Fibroblast of skin of left biceps (primary cell): ENCODE measurements at regions not wholly inside any gene's neighbourhood (a gene's known extent, or its start where the extent isn't known, plus 50 kb on each side); places are given as distances from the start of the nearest gene placed in this dataset.

Experiments
- DNase-seq, 2 experiments: peaks; one replicate each; pipeline ENCODE4 v3.0.0-alpha.2; 2013; ENCODE audit warnings: low read depth in 2 of 2

- peak; percentile 22 to 27 for DNase-seq
Observed at GRCh38 chr10:7027913-7028808, 382.7 kb downstream of the SFMBT2 start.

GRCh38 chr10:7027237-7027912 lies 383.5 kb downstream of the SFMBT2 start:
- no peak for DNase-seq

GRCh38 chr10:7026818-7027217 lies 384.0 kb downstream of the SFMBT2 start:
- no peak for DNase-seq

GRCh38 chr10:7025296-7025695 lies 385.5 kb downstream of the SFMBT2 start:
- DNase-seq, result no peak

GRCh38 chr10:7015457-7015856 lies 395.4 kb downstream of the SFMBT2 start:
- no peak for DNase-seq

- no peak for DNase-seq
Observed at GRCh38 chr10:7014721-7015120, 396.1 kb downstream of the SFMBT2 start.

GRCh38 chr10:7011994-7012393 lies 398.8 kb downstream of the SFMBT2 start:
- DNase-seq, result no peak

- no peak for DNase-seq
Observed at GRCh38 chr10:7008645-7009044, 402.2 kb downstream of the SFMBT2 start.

- no peak for DNase-seq
Observed at GRCh38 chr10:7007600-7008190, 403.1 kb downstream of the SFMBT2 start.

GRCh38 chr10:7006566-7006965 lies 404.3 kb downstream of the SFMBT2 start:
- no peak for DNase-seq

- no peak for DNase-seq
Observed at GRCh38 chr10:7003831-7004395, 406.9 kb downstream of the SFMBT2 start.

GRCh38 chr10:7000061-7000460 lies 410.8 kb downstream of the SFMBT2 start:
- no peak for DNase-seq

- no peak for DNase-seq
Observed at GRCh38 chr10:6999232-6999925, 411.5 kb downstream of the SFMBT2 start.

GRCh38 chr10:6997509-6997908 lies 413.3 kb downstream of the SFMBT2 start:
- no peak for DNase-seq

- DNase-seq, result no peak
Observed at GRCh38 chr10:6996431-6996830, 414.4 kb downstream of the SFMBT2 start.

- DNase-seq, result peak; percentile 19
Observed at GRCh38 chr10:6995831-6996230, 415.0 kb downstream of the SFMBT2 start.

- peak; percentile 50 to 59 for DNase-seq
Observed at GRCh38 chr10:6995341-6995740, 415.3 kb upstream of the PRKCQ start.

GRCh38 chr10:6990891-6991290 lies 410.8 kb upstream of the PRKCQ start:
- DNase-seq, result no peak

GRCh38 chr10:6988654-6989053 lies 408.6 kb upstream of the PRKCQ start:
- DNase-seq, result no peak

GRCh38 chr10:6987536-6987945 lies 407.5 kb upstream of the PRKCQ start:
- no peak for DNase-seq

- no peak for DNase-seq
Observed at GRCh38 chr10:6986927-6987326, 406.9 kb upstream of the PRKCQ start.

- DNase-seq, result no peak
Observed at GRCh38 chr10:6985644-6986043, 405.6 kb upstream of the PRKCQ start.
